Endothelial cell of umbilical vein (primary cell): ENCODE measurements at regions not wholly inside any gene's neighbourhood (a gene's known extent, or its start where the extent isn't known, plus 50 kb on each side); places are given as distances from the start of the nearest gene placed in this dataset.

Source experiments
- BruUV-seq: library from RNA; stranded (reverse); fragments of 400-500 nt; replicated peaks from 2 replicates; lab custom pipeline; 2021; lab: Mats Ljungman, UMichigan
- CTCF ChIA-PET: fragments of 300-600, 350-600 bp; sonication (Branson Sonifier 250); formaldehyde crosslinking; loops from one replicate; lab custom pipeline; 2021; ENCODE audit warnings: antibody characterized with exemption, inconsistent platforms; lab: Charles Lee
- POLR2A ChIA-PET: fragments of 300-600, 350-600 bp; sonication (Branson Sonifier 250); formaldehyde crosslinking; loops from one replicate; lab custom pipeline; 2021; ENCODE audit warnings: antibody characterized with exemption, inconsistent platforms; lab: Charles Lee
- DNase-seq: peaks from one replicate; pipeline ENCODE4 v3.0.0-alpha.2; 2011; ENCODE audit warnings: low read depth, low spot score
- FAIRE-seq: peaks from 2 replicates; lab custom pipeline; 2011; peaks lifted over from hg19 to GRCh38; lab: Jason Lieb, UNC
- H2AFZ ChIP-seq: 2 replicates; pipeline ENCODE4 v1.6.0; 2012; ENCODE audit warnings: low read depth, low read length, control low read depth, inconsistent platforms
- H3K27ac ChIP-seq: 2 replicates; pipeline ENCODE4 v1.5.1; 2011; ENCODE audit warnings: low read depth, mild to moderate bottlenecking, control low read depth, low read length, moderate library complexity; ENCODE audit not compliant: insufficient read depth
- H3K27me3 ChIP-seq, 2 experiments: 2 replicates each; pipeline versions ENCODE4 v1.6.0 to v1.6.1; 2011; ENCODE audit warnings: low read length in 2 of 2, mixed read lengths in 1 of 2; ENCODE audit not compliant: control insufficient read depth in 2 of 2, insufficient read depth in 2 of 2
- H3K36me3 ChIP-seq, 2 experiments: 2 replicates in 1 of 2; 3 replicates in 1 of 2; pipeline ENCODE4 v1.5.1; 2011; ENCODE audit warnings: low read length in 2 of 2, mild to moderate bottlenecking in 1 of 2, moderate library complexity in 1 of 2; ENCODE audit not compliant: control insufficient read depth in 2 of 2, insufficient read depth in 2 of 2; ENCODE audit errors: extremely low read depth in 1 of 2
- H3K4me1 ChIP-seq: 3 replicates; pipeline ENCODE4 v1.5.1; 2011; ENCODE audit warnings: mild to moderate bottlenecking, low read length; ENCODE audit not compliant: control insufficient read depth, insufficient read depth; ENCODE audit errors: extremely low read depth
- H3K4me2 ChIP-seq: 2 replicates; pipeline ENCODE4 v1.6.1; 2011; ENCODE audit warnings: low read length, control low read depth, mixed read lengths; ENCODE audit not compliant: insufficient read depth
- H3K4me3 ChIP-seq, 3 experiments: fragments of 200-600 bp in 1 of 3; sonication (generic), shearing (Covaris generic) in 1 of 3; replicated peaks in 1 of 3; 2 replicates each; pipeline ENCODE4 v1.5.1; 2011 to 2016; ENCODE audit warnings: control low read depth in 3 of 3, low read length in 3 of 3, mild to moderate bottlenecking in 2 of 3, inconsistent platforms in 1 of 3, low read depth in 1 of 3, moderate library complexity in 1 of 3; ENCODE audit not compliant: insufficient read depth in 1 of 3
- H3K79me2 ChIP-seq: 2 replicates; pipeline ENCODE4 v1.6.0; 2012; ENCODE audit warnings: low read length, inconsistent platforms; ENCODE audit not compliant: control insufficient read depth, insufficient read depth
- H3K9ac ChIP-seq: replicated peaks from 2 replicates; pipeline ENCODE3; 2011; ENCODE audit warnings: low read length, control low read depth; ENCODE audit not compliant: insufficient read depth; ENCODE audit errors: extremely low read depth
- H3K9me1 ChIP-seq: replicated peaks from 3 replicates; pipeline ENCODE4 v1.6.0; 2011; ENCODE audit warnings: mild to moderate bottlenecking, low read length; ENCODE audit not compliant: control insufficient read depth, insufficient read depth; ENCODE audit errors: extremely low read depth
- H3K9me3 ChIP-seq: replicated peaks from 2 replicates; pipeline ENCODE4 v1.5.1; 2012; ENCODE audit warnings: low read length, inconsistent platforms; ENCODE audit not compliant: control insufficient read depth, insufficient read depth
- H4K20me1 ChIP-seq: replicated peaks from 2 replicates; pipeline ENCODE3; 2011; ENCODE audit warnings: mild to moderate bottlenecking, low read length; ENCODE audit not compliant: control insufficient read depth, insufficient read depth; ENCODE audit errors: extremely low read depth
- EZH2 ChIP-seq: IDR thresholded peaks from 2 replicates; pipeline ENCODE4 v1.6.1; 2012; ENCODE audit warnings: borderline replicate concordance, low read depth, mild to moderate bottlenecking, moderate library complexity, low read length, inconsistent platforms; ENCODE audit not compliant: severe bottlenecking
- FOS ChIP-seq: IDR thresholded peaks from 2 replicates; pipeline ENCODE4 v1.6.1; 2011; ENCODE audit warnings: mild to moderate bottlenecking, low read length, moderate library complexity, borderline replicate concordance; ENCODE audit not compliant: insufficient read depth
- JUN ChIP-seq: IDR thresholded peaks from 2 replicates; pipeline ENCODE4 v1.6.1; 2011; ENCODE audit warnings: borderline replicate concordance, low read depth; ENCODE audit not compliant: insufficient read length, insufficient read depth
- MYC ChIP-seq: IDR thresholded peaks from one replicate; pipeline ENCODE4 v1.6.1; 2011; ENCODE audit warnings: mild to moderate bottlenecking, low read depth, low read length
- POLR2A ChIP-seq: IDR thresholded peaks from 2 replicates; pipeline ENCODE4 v1.6.1; 2012; ENCODE audit warnings: low read depth, mild to moderate bottlenecking, control low read depth, low read length
- POLR2AphosphoS5 ChIP-seq: IDR thresholded peaks from 2 replicates; pipeline ENCODE4 v1.6.1; 2012; ENCODE audit warnings: low read depth, mild to moderate bottlenecking, control low read depth, low read length, moderate library complexity; ENCODE audit not compliant: insufficient read depth
- dilution Hi-C: fragments of 300-500 bp; cut with MboI; formaldehyde crosslinking; loops from one replicate; pipeline ENCODE4 v1.15.0; 2019; ENCODE audit warnings: low sequenced_read_pairs; ENCODE audit not compliant: extremely low pct_ligation_motif_present
- intact Hi-C: fragments of 100-400 bp; cut with micrococcal nuclease; formaldehyde crosslinking; loops from one replicate; pipeline ENCODE4 v1.10.0; 2022
- TF ChIP-seq, protein P1 (sequence below): IDR thresholded peaks from 2 replicates; pipeline ENCODE4 v1.6.1; 2011; ENCODE audit not compliant: insufficient read depth, insufficient read length
- TF ChIP-seq, protein P2 (sequence below), 2 donors: IDR thresholded peaks; 1 replicate in 1 of 2; 2 replicates in 1 of 2; pipeline ENCODE4 v1.5.1; 2011; ENCODE audit warnings: low read length in 2 of 2, mild to moderate bottlenecking in 2 of 2, moderate library complexity in 2 of 2, control low read depth in 1 of 2, inconsistent platforms in 1 of 2, low read depth in 1 of 2; ENCODE audit not compliant: insufficient read depth in 1 of 2; ENCODE audit errors: extremely low read depth in 1 of 2

DNA sequence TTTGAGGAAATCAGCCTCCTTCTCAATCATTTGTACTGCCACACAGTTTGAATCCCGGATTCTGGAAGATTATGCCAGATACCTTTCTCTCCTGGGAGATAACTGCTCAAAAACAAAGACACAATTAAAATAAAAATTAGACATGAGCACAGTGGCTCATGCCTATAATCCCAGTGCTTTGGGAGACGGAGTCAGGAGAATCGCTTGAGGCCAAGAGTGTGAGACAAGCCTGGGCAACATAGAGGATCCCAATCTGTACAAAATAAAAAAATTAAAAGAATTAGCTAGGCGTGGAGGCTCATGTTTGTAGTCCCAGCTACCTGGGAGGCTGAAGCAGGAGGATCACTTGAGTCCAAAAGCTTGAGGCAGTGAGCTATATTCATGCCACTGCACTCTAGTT, 376.3 kb upstream of the ZFP42 start:
- H2AFZ ChIP-seq = no peak overlapping the region
- dilution Hi-C loops = no loop called here
- FAIRE-seq (no peak), DNase-seq (no peak)
- H3K79me2 ChIP-seq = no peaks in the 10 kb centered on the region
- H3K27ac ChIP-seq = no peak overlapping the region
- H3K4me3 ChIP-seq = no peak overlapping the region
- no peaks in the 10 kb centered on the region for H4K20me1 ChIP-seq
- H3K36me3 ChIP-seq = no peaks in the 10 kb centered on the region
- H3K27me3 ChIP-seq = no peaks in the 10 kb centered on the region
- TF ChIP-seq, protein P1, sequence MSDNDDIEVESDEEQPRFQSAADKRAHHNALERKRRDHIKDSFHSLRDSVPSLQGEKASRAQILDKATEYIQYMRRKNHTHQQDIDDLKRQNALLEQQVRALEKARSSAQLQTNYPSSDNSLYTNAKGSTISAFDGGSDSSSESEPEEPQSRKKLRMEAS = no peak
- no peak for TF ChIP-seq POLR2AphosphoS5
- no peak for TF ChIP-seq MYC
- TF ChIP-seq FOS = no peak
- no peak for TF ChIP-seq EZH2
- no peak for TF ChIP-seq JUN
- no peak for TF ChIP-seq POLR2A
- TF ChIP-seq, protein P2, sequence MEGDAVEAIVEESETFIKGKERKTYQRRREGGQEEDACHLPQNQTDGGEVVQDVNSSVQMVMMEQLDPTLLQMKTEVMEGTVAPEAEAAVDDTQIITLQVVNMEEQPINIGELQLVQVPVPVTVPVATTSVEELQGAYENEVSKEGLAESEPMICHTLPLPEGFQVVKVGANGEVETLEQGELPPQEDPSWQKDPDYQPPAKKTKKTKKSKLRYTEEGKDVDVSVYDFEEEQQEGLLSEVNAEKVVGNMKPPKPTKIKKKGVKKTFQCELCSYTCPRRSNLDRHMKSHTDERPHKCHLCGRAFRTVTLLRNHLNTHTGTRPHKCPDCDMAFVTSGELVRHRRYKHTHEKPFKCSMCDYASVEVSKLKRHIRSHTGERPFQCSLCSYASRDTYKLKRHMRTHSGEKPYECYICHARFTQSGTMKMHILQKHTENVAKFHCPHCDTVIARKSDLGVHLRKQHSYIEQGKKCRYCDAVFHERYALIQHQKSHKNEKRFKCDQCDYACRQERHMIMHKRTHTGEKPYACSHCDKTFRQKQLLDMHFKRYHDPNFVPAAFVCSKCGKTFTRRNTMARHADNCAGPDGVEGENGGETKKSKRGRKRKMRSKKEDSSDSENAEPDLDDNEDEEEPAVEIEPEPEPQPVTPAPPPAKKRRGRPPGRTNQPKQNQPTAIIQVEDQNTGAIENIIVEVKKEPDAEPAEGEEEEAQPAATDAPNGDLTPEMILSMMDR (IDR thresholded peaks at IDR 0.05; ENCODE audit: extremely low read depth in 1 of 2, insufficient read depth in 1 of 2, low read depth in 1 of 2, low read length in 2 of 2) = no peak
- H3K9me3 ChIP-seq = no peaks in the 10 kb centered on the region
- H3K9ac ChIP-seq = no peak overlapping the region
- POLR2A ChIA-PET = no interaction called here
- no peak overlapping the region for H3K4me2 ChIP-seq
- no peaks in the 10 kb centered on the region for H3K9me1 ChIP-seq
- H3K4me1 ChIP-seq = no peaks in the 10 kb centered on the region
- BruUV-seq = no TSS peak
- CTCF ChIA-PET = no interaction called here
- intact Hi-C loops = no loop called here
